HEK293 (cell line): ENCODE measurements at regions not wholly inside any gene's neighbourhood (a gene's known extent, or its start where the extent isn't known, plus 50 kb on each side); places are given as distances from the start of the nearest gene placed in this dataset.

Source experiments
- ATF2 ChIP-seq: fragments of 450-650 bp; formaldehyde crosslinking; IDR thresholded peaks from 2 replicates; pipeline ENCODE4 v1.5.1; 2016; ENCODE audit warnings: missing biosample characterization, missing genetic modification characterization, low read depth
- CTCF ChIP-seq: fragments of 450-650 bp; formaldehyde crosslinking; IDR thresholded peaks from 2 replicates; pipeline ENCODE4 v1.5.1; 2016; ENCODE audit warnings: missing biosample characterization, missing genetic modification characterization
- IKZF3 ChIP-seq: fragments of 450-650 bp; IDR thresholded peaks from 2 replicates; pipeline ENCODE4 v1.5.0; 2018; ENCODE audit warnings: missing biosample characterization, mild to moderate bottlenecking, missing genetic modification characterization, moderate library complexity
- KLF7 ChIP-seq: fragments of 450-650 bp; formaldehyde crosslinking; IDR thresholded peaks from 2 replicates; pipeline ENCODE4 v1.5.1; 2016; ENCODE audit warnings: missing biosample characterization, missing genetic modification characterization, borderline replicate concordance
- YY1 ChIP-seq: fragments of 450-650 bp; formaldehyde crosslinking; IDR thresholded peaks from 2 replicates; pipeline ENCODE4 v1.5.1; 2018; ENCODE audit warnings: missing biosample characterization, missing genetic modification characterization
- ZBTB48 ChIP-seq: fragments of 450-650 bp; formaldehyde crosslinking; IDR thresholded peaks from 2 replicates; pipeline ENCODE4 v1.5.1; 2016; ENCODE audit warnings: missing biosample characterization, missing genetic modification characterization
- ZNF121 ChIP-seq: fragments of 450-650 bp; formaldehyde crosslinking; IDR thresholded peaks from 2 replicates; pipeline ENCODE4 v1.5.1; 2016; ENCODE audit warnings: missing biosample characterization, missing genetic modification characterization
- ZNF214 ChIP-seq: fragments of 450-650 bp; formaldehyde crosslinking; IDR thresholded peaks from 2 replicates; pipeline ENCODE4 v1.5.1; 2017; ENCODE audit warnings: missing biosample characterization, mild to moderate bottlenecking, missing genetic modification characterization, borderline replicate concordance
- ZNF274 ChIP-seq, 2 experiments: fragments of 200-500 bp in 1 of 2; fragments of 450-650 bp in 1 of 2; sonication (Bioruptor generic) in 1 of 2; formaldehyde crosslinking in 1 of 2; IDR thresholded peaks; 2 replicates each; pipeline versions ENCODE4 v1.5.1 to v1.6.1; 2014 to 2016; ENCODE audit warnings: borderline replicate concordance in 1 of 2, inconsistent platforms in 1 of 2, low read length in 1 of 2, missing biosample characterization in 1 of 2, missing genetic modification characterization in 1 of 2
- ZNF544 ChIP-seq: fragments of 450-650 bp; formaldehyde crosslinking; IDR thresholded peaks from 2 replicates; pipeline ENCODE4 v1.5.0; 2017; ENCODE audit warnings: missing biosample characterization, missing genetic modification characterization
- ZNF548 ChIP-seq: fragments of 450-650 bp; formaldehyde crosslinking; IDR thresholded peaks from 2 replicates; pipeline ENCODE4 v1.5.1; 2016; ENCODE audit warnings: missing biosample characterization, missing genetic modification characterization
- ZNF654 ChIP-seq: fragments of 450-650 bp; formaldehyde crosslinking; IDR thresholded peaks from 2 replicates; pipeline ENCODE4 v1.5.1; 2016; ENCODE audit warnings: low read depth, missing biosample characterization, missing genetic modification characterization
- ZNF747 ChIP-seq: fragments of 450-650 bp; formaldehyde crosslinking; IDR thresholded peaks from 2 replicates; pipeline ENCODE4 v1.5.1; 2016; ENCODE audit warnings: missing biosample characterization, missing genetic modification characterization

GRCh38 chr2:153156743-153157142, 321.8 kb downstream of the RPRM start:
- TF ChIP-seq CTCF (tag by site-specific recombination) (no peak), ZNF654 (no peak), ZNF548 (tag by site-specific recombination) (no peak), ZNF214 (no peak), ZNF544 (no peak), IKZF3 (tag by site-specific recombination) (no peak), YY1 (no peak), ZNF747 (no peak), KLF7 (tag by site-specific recombination) (no peak), ATF2 (tag by site-specific recombination) (no peak), ZNF274 (IDR thresholded peaks at IDR 0.05; ENCODE audit: low read length) (no peak), ZNF274 (tag by site-specific recombination; IDR thresholded peaks at IDR 0.05; ENCODE audit: borderline replicate concordance) (no peak), ZNF121 (tag by site-specific recombination) (no peak), ZBTB48 (tag by site-specific recombination) (no peak)
